ENCODE measurements at regions not wholly inside any gene's neighbourhood (a gene's known extent, or its start where the extent isn't known, plus 50 kb on each side); places are given as distances from the start of the nearest gene placed in this dataset.

DNA sequence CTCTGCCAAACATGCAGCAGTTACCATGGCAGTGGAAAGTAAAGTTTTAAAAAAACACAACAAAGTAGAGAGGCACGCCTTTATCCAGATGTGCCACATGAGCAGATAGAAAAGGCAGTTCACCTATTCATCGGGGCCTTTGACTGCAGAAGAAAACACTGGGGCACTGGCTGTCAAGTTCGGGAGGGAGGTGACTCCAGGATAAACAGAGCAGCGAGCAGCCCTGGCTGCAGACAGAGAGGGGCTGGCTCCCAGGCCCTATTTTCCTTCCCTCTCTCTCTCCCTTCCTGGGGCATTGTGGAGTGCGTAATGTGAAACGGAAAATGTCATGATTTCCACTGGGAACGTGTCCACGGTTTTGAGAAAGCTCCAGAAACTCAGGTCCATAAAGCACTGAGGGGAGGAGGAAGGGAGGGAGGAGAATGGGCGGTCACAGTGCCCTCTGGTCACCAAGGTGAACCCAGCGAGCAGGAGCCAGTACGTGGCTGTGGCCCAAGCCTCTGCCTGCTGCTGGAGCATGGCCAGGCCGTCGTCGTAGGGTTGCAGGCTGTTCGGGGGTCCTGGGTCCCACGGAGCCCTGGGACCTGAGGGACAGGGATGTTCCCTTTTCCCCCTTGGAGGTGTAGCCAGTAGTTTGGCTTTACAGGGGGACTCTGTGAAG is 114.7 kb upstream of the IRF2BP2 start:
- TF ChIP-seq POLR2A (IDR thresholded peaks at IDR 0.05): peak; percentile 53
- TF ChIP-seq, protein P1, sequence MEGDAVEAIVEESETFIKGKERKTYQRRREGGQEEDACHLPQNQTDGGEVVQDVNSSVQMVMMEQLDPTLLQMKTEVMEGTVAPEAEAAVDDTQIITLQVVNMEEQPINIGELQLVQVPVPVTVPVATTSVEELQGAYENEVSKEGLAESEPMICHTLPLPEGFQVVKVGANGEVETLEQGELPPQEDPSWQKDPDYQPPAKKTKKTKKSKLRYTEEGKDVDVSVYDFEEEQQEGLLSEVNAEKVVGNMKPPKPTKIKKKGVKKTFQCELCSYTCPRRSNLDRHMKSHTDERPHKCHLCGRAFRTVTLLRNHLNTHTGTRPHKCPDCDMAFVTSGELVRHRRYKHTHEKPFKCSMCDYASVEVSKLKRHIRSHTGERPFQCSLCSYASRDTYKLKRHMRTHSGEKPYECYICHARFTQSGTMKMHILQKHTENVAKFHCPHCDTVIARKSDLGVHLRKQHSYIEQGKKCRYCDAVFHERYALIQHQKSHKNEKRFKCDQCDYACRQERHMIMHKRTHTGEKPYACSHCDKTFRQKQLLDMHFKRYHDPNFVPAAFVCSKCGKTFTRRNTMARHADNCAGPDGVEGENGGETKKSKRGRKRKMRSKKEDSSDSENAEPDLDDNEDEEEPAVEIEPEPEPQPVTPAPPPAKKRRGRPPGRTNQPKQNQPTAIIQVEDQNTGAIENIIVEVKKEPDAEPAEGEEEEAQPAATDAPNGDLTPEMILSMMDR (IDR thresholded peaks at IDR 0.05): no peak
